ENCODE measurements at regions not wholly inside any gene's neighbourhood (a gene's known extent, or its start where the extent isn't known, plus 50 kb on each side); places are given as distances from the start of the nearest gene placed in this dataset.
A peak's percentile ranks its signal among the peaks of the same experiment; 100 is the strongest.

GRCh38 chr2:64771737-64772136, 118.0 kb upstream of the SERTAD2 start:
- TF ChIP-seq CTCF (IDR thresholded peaks at IDR 0.05; ENCODE audit: low read depth, low read length) = no peak
- no peak for DNase-seq
- Histone ChIP-seq H3K27ac (no peak overlapping the region), H3K36me3 (no peaks in the 10 kb centered on the region), H3K4me3 (ENCODE audit: low read depth, low read length) (no peak overlapping the region), H3K9me3 (ENCODE audit: severe bottlenecking) (peaks cover 7% of the 10 kb centered on the region), H3K27me3 (ENCODE audit: insufficient read depth, low read depth, severe bottlenecking) (no peaks in the 10 kb centered on the region)

DNA sequence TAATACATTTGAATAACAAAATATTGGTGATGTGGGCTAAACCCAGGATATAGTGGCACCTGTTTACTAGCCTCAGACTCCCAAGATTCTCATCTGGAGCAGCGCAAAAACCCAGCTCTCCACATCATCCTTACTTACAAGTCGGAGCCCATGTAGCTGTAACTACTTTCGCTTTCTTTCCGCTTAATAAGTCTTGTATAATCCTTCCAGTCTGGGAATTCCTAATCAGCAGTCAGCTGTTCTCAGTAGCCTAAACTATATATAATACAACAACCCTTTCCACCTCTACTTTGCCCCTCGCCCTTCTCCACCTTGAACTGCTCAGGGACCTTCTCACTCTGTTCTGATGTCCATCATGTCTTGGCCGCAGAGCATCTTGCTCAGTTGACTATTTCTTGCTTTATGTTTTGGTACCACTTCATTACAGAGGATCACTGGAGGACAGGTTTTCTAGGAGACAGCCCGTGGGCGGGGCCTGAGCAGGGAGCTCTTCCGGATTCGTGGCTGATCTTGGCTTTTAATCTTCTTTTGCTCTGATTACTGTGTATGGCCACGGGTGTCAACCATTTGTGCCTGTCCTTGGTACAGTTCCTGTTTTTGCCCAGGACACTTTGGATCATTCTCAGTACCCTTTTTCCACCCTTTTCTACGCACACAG, 119.9 kb upstream of the SERTAD2 start:
- DNase-seq = peak; percentile 81
- peaks cover 7% of the 10 kb centered on the region for H3K9me3 ChIP-seq (ENCODE audit: severe bottlenecking)
- peak overlapping the region; percentile 9; the same call in 1 of the 2 replicates for H3K4me3 ChIP-seq (ENCODE audit: low read depth, low read length)
- H3K36me3 ChIP-seq = no peaks in the 10 kb centered on the region
- H3K27ac ChIP-seq = no peak overlapping the region
- H3K27me3 ChIP-seq (ENCODE audit: insufficient read depth, low read depth, severe bottlenecking) = no peaks in the 10 kb centered on the region
- TF ChIP-seq CTCF (IDR thresholded peaks at IDR 0.05; ENCODE audit: low read depth, low read length) = no peak

GRCh38 chr2:64777841-64778240, 124.1 kb upstream of the SERTAD2 start:
- H3K27me3 ChIP-seq (ENCODE audit: insufficient read depth, low read depth, severe bottlenecking) = no peaks in the 10 kb centered on the region
- no peaks in the 10 kb centered on the region for H3K36me3 ChIP-seq
- no peak overlapping the region for H3K27ac ChIP-seq
- DNase-seq = no peak
- TF ChIP-seq CTCF (IDR thresholded peaks at IDR 0.05; ENCODE audit: low read depth, low read length) = no peak
- H3K9me3 ChIP-seq (ENCODE audit: severe bottlenecking) = peaks cover 9% of the 10 kb centered on the region
- no peak overlapping the region for H3K4me3 ChIP-seq (ENCODE audit: low read depth, low read length)

DNA sequence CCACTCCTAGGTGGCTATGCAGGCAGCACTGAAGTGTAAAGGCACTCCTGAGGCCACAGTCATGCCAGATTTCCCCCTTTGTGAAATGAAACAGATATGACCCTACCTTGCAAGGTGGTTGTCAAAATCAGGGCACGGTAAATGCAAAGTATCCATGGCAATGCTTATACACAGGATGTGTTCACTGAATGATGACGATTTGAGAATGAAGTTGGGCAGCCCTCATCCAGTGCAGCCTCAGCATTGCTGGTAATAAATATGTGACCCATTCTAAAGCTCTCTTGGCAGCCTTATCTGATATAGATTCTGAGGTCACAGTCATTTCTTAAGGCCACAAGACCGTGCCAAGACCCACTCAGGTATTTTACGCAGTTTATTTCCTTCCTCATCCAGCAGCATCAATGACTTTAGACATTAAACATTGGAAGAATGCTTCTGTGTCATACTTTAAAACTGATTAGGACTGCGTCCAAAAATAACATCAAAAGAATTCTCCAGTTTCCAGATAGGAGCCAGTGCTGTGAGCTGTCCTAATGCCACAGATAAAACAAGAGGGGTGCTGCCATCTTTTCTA, 125.5 kb upstream of the SERTAD2 start:
- Histone ChIP-seq H3K4me3 (ENCODE audit: low read depth, low read length) (no peak overlapping the region), H3K27me3 (ENCODE audit: insufficient read depth, low read depth, severe bottlenecking) (no peaks in the 10 kb centered on the region), H3K27ac (no peak overlapping the region), H3K9me3 (ENCODE audit: severe bottlenecking) (peaks cover 9% of the 10 kb centered on the region), H3K36me3 (no peaks in the 10 kb centered on the region)
- TF ChIP-seq CTCF (IDR thresholded peaks at IDR 0.05; ENCODE audit: low read depth, low read length) = no peak
- DNase-seq = no peak

- Histone ChIP-seq H3K27ac (no peak overlapping the region), H3K36me3 (no peaks in the 10 kb centered on the region), H3K9me3 (ENCODE audit: severe bottlenecking) (peaks cover 7% of the 10 kb centered on the region), H3K4me3 (ENCODE audit: low read depth, low read length) (no peak overlapping the region), H3K27me3 (ENCODE audit: insufficient read depth, low read depth, severe bottlenecking) (no peaks in the 10 kb centered on the region)
- no peak for TF ChIP-seq CTCF (IDR thresholded peaks at IDR 0.05; ENCODE audit: low read depth, low read length)
- no peak for DNase-seq
These were observed 126.3 kb upstream of the SERTAD2 start for GRCh38 chr2:64780041-64780440.

Measured in WERI-Rb-1 (cell line).